KMS-11 (cell line): ENCODE measurements at regions not wholly inside any gene's neighbourhood (a gene's known extent, or its start where the extent isn't known, plus 50 kb on each side); places are given as distances from the start of the nearest gene placed in this dataset.

Source experiments
- H2AFZ ChIP-seq: fragments of 200-600 bp; sonication (generic); 2 replicates; pipeline ENCODE4 v1.6.1; 2016; ENCODE audit warnings: antibody characterized with exemption, mixed run types, low read depth
- H3K27ac ChIP-seq: fragments of 200-600 bp; sonication (generic); 2 replicates; pipeline ENCODE4 v1.6.1; 2016; ENCODE audit warnings: mild to moderate bottlenecking, mixed run types
- H3K27me3 ChIP-seq: fragments of 200-600 bp; sonication (generic); 2 replicates; pipeline ENCODE4 v1.6.1; 2017; ENCODE audit warnings: mild to moderate bottlenecking, low read depth, mixed run types, moderate library complexity; ENCODE audit not compliant: insufficient read depth
- H3K36me3 ChIP-seq: fragments of 200-600 bp; sonication (generic); 2 replicates; pipeline ENCODE4 v1.6.1; 2017; ENCODE audit warnings: mild to moderate bottlenecking, mixed run types; ENCODE audit not compliant: insufficient read depth
- H3K4me1 ChIP-seq: fragments of 200-600 bp; sonication (generic); 2 replicates; pipeline ENCODE4 v1.6.1; 2016; ENCODE audit warnings: mild to moderate bottlenecking, low read depth, mixed run types; ENCODE audit not compliant: poor library complexity, severe bottlenecking
- H3K4me2 ChIP-seq: fragments of 200-600 bp; sonication (generic); 2 replicates; pipeline ENCODE4 v1.7.0; 2016; ENCODE audit warnings: mild to moderate bottlenecking, mixed run types
- H3K4me3 ChIP-seq: fragments of 200-600 bp; sonication (generic); IDR thresholded peaks from 2 replicates; pipeline ENCODE4 v1.6.1; 2017; ENCODE audit warnings: low read depth, low read length, mixed read lengths; ENCODE audit not compliant: insufficient read depth
- H3K79me2 ChIP-seq: fragments of 200-600 bp; sonication (generic); 2 replicates; pipeline ENCODE4 v1.6.1; 2016; ENCODE audit warnings: low read depth, mixed run types; ENCODE audit not compliant: insufficient read depth
- H3K9ac ChIP-seq: fragments of 200-600 bp; sonication (generic); 2 replicates; pipeline ENCODE4 v1.6.1; 2016; ENCODE audit warnings: mild to moderate bottlenecking, mixed run types
- H4K20me1 ChIP-seq: fragments of 200-600 bp; sonication (generic); 2 replicates; pipeline ENCODE4 v1.6.1; 2016; ENCODE audit warnings: mild to moderate bottlenecking, mixed run types; ENCODE audit not compliant: insufficient read depth
- CTCF ChIP-seq: fragments of 200-600 bp; sonication (generic); conservative IDR thresholded peaks from 2 replicates; pipeline ENCODE4 v1.6.1; 2017; ENCODE audit warnings: low read depth, mild to moderate bottlenecking, antibody characterized with exemption, low read length, moderate library complexity, mixed read lengths

DNA sequence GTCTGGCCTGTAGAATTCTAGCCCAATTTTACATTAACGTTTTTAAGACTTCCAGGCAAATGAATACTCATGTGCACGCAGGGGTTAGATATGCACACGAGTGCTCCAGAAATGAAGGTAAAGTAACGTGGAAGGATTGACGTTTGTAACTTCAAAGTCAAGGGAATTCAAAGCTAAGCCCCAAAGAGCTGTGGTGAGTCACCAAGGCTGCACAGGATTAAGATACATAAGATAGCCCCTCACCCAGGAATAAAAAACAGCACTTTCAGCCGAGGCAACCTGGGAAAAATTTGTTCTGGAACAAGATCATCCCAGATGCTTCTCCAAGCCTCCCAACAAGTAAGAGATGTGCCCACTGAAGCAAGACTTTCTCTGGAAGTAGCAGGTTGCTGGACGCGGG lies 259.6 kb upstream of the PLXNA2 start:
- Histone ChIP-seq H3K4me1 (peaks cover 21% of the 10 kb centered on the region), H3K4me3 (no peak overlapping the region), H3K36me3 (no peaks in the 10 kb centered on the region), H3K9ac (no peak overlapping the region), H3K27ac (no peak overlapping the region), H3K27me3 (no peaks in the 10 kb centered on the region), H2AFZ (no peak overlapping the region), H3K4me2 (no peak overlapping the region), H3K79me2 (no peaks in the 10 kb centered on the region), H4K20me1 (no peaks in the 10 kb centered on the region)
- no peak for TF ChIP-seq CTCF

GRCh38 chr1:208506812-208507211 lies 262.6 kb upstream of the PLXNA2 start:
- Histone ChIP-seq H3K36me3 (no peaks in the 10 kb centered on the region), H3K4me2 (no peak overlapping the region), H3K27me3 (no peaks in the 10 kb centered on the region), H3K4me3 (no peak overlapping the region), H3K27ac (no peak overlapping the region), H3K79me2 (no peaks in the 10 kb centered on the region), H3K9ac (no peak overlapping the region), H3K4me1 (peaks cover 21% of the 10 kb centered on the region), H4K20me1 (no peaks in the 10 kb centered on the region), H2AFZ (no peak overlapping the region)
- TF ChIP-seq CTCF, result no peak

- no peak for TF ChIP-seq CTCF
- H3K4me1 ChIP-seq, result peaks cover 20% of the 10 kb centered on the region
Observed at GRCh38 chr1:208509072-208509471, 264.9 kb upstream of the PLXNA2 start.

GRCh38 chr1:208510192-208510952 lies 266.2 kb upstream of the PLXNA2 start:
- H3K9ac ChIP-seq, result no peak overlapping the region
- H3K79me2 ChIP-seq, result no peaks in the 10 kb centered on the region
- H4K20me1 ChIP-seq, result no peaks in the 10 kb centered on the region
- H3K27me3 ChIP-seq, result no peaks in the 10 kb centered on the region
- no peak overlapping the region for H3K27ac ChIP-seq
- no peak overlapping the region for H3K4me2 ChIP-seq
- no peak overlapping the region for H2AFZ ChIP-seq
- H3K4me1 ChIP-seq, result peaks cover 7% of the 10 kb centered on the region
- no peak for TF ChIP-seq CTCF
- no peaks in the 10 kb centered on the region for H3K36me3 ChIP-seq
- H3K4me3 ChIP-seq, result no peak overlapping the region

More at GRCh38 chr1:208509072-208509471, 264.9 kb upstream of the PLXNA2 start:
- Histone ChIP-seq H3K4me3 (no peak overlapping the region), H3K79me2 (no peaks in the 10 kb centered on the region), H3K27ac (no peak overlapping the region), H2AFZ (no peak overlapping the region), H4K20me1 (no peaks in the 10 kb centered on the region), H3K9ac (no peak overlapping the region), H3K4me2 (no peak overlapping the region), H3K27me3 (no peaks in the 10 kb centered on the region), H3K36me3 (no peaks in the 10 kb centered on the region)
